Endothelial cell of umbilical vein (primary cell): ENCODE measurements at regions not wholly inside any gene's neighbourhood (a gene's known extent, or its start where the extent isn't known, plus 50 kb on each side); places are given as distances from the start of the nearest gene placed in this dataset.

Experiments used
- CTCF ChIP-seq, 2 donors: IDR thresholded peaks; 1 replicate in 1 of 2; 2 replicates in 1 of 2; pipeline ENCODE4 v1.5.1; 2011; ENCODE audit warnings: low read length in 2 of 2, mild to moderate bottlenecking in 2 of 2, moderate library complexity in 2 of 2, control low read depth in 1 of 2, inconsistent platforms in 1 of 2, low read depth in 1 of 2; ENCODE audit not compliant: insufficient read depth in 1 of 2; ENCODE audit errors: extremely low read depth in 1 of 2
- EZH2 ChIP-seq: IDR thresholded peaks from 2 replicates; pipeline ENCODE4 v1.6.1; 2012; ENCODE audit warnings: borderline replicate concordance, low read depth, mild to moderate bottlenecking, moderate library complexity, low read length, inconsistent platforms; ENCODE audit not compliant: severe bottlenecking
- FOS ChIP-seq: IDR thresholded peaks from 2 replicates; pipeline ENCODE4 v1.6.1; 2011; ENCODE audit warnings: mild to moderate bottlenecking, low read length, moderate library complexity, borderline replicate concordance; ENCODE audit not compliant: insufficient read depth
- JUN ChIP-seq: IDR thresholded peaks from 2 replicates; pipeline ENCODE4 v1.6.1; 2011; ENCODE audit warnings: borderline replicate concordance, low read depth; ENCODE audit not compliant: insufficient read length, insufficient read depth

DNA sequence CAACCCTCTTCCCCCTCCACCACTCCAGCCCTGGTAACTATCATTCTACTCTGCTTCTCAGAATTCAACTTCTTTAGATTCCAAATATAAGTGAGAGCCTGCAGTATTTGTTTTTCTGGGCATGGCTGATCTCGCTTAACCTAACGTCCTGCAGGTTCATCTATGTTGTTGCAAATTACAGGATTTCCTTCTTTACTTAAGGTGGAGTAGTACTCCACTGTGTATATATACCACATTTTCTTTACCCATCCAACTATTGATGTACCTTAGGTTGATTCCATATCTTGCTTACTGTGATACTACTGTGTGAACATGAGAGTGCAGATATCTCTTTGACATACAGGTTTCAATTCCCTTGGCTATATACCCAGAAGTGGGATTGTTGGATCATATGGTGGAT is 106.3 kb upstream of the ZNF366 start:
- TF ChIP-seq CTCF (IDR thresholded peaks at IDR 0.05; ENCODE audit: extremely low read depth in 1 of 2, insufficient read depth in 1 of 2, low read depth in 1 of 2, low read length in 2 of 2) (no peak), EZH2 (no peak), JUN (no peak), FOS (no peak)
